H1 (cell line): ENCODE measurements at regions not wholly inside any gene's neighbourhood (a gene's known extent, or its start where the extent isn't known, plus 50 kb on each side); places are given as distances from the start of the nearest gene placed in this dataset.
"Not testable (repeated sequence)": the region's sequence is repeated elsewhere in the genome, so short reads cannot be mapped to it uniquely, and the experiment has no call there.

Experiments
- CTCF ChIA-PET: fragments of 300-600 bp; sonication (Branson Sonifier 250); formaldehyde crosslinking; loops from one replicate; lab custom pipeline; 2021; ENCODE audit not compliant: partially characterized antibody; lab: Charles Lee
- POLR2A ChIA-PET: fragments of 300-600 bp; sonication (Branson Sonifier 250); formaldehyde crosslinking; loops from one replicate; lab custom pipeline; 2021; ENCODE audit warnings: inconsistent platforms; ENCODE audit not compliant: partially characterized antibody; lab: Charles Lee
- DNase-seq, 2 experiments: peaks; one replicate each; pipeline versions ENCODE4 v3.0.0 to v3.0.0-alpha.2; 2010 to 2022; ENCODE audit warnings: low spot score in 2 of 2, low read depth in 1 of 2, mixed read lengths in 1 of 2
- FAIRE-seq: peaks from 2 replicates; lab custom pipeline; 2011; peaks lifted over from hg19 to GRCh38; lab: Jason Lieb, UNC
- H2AFZ ChIP-seq: 2 replicates; pipeline ENCODE4 v1.8.1; 2012; ENCODE audit warnings: low read length, inconsistent platforms
- H2AK5ac ChIP-seq: 2 replicates; pipeline ENCODE4 v1.6.1; 2013; ENCODE audit warnings: low read depth, low read length
- H2BK120ac ChIP-seq: replicated peaks from 2 replicates; pipeline ENCODE3; 2013; ENCODE audit warnings: low read depth, low read length, inconsistent platforms
- H2BK12ac ChIP-seq: 2 replicates; pipeline ENCODE4 v1.6.1; 2013; ENCODE audit warnings: low read depth, low read length
- H2BK15ac ChIP-seq: 2 replicates; pipeline ENCODE4 v1.6.1; 2013; ENCODE audit warnings: low read length
- H2BK20ac ChIP-seq: 2 replicates; pipeline ENCODE4 v1.6.1; 2013; ENCODE audit warnings: low read length
- H2BK5ac ChIP-seq: 2 replicates; pipeline ENCODE4 v1.6.1; 2013; ENCODE audit warnings: low read depth, low read length
- H3K14ac ChIP-seq: 2 replicates; pipeline ENCODE4 v1.6.1; 2013; ENCODE audit warnings: inconsistent platforms; ENCODE audit not compliant: insufficient read length
- H3K18ac ChIP-seq: 2 replicates; pipeline ENCODE4 v1.6.1; 2013; ENCODE audit warnings: low read length; ENCODE audit errors: extremely low read depth
- H3K23ac ChIP-seq: 2 replicates; pipeline ENCODE4 v1.6.1; 2013; ENCODE audit warnings: inconsistent platforms; ENCODE audit not compliant: insufficient read length
- H3K23me2 ChIP-seq: 2 replicates; pipeline ENCODE4 v1.6.1; 2013; ENCODE audit warnings: low read depth, low read length
- H3K27ac ChIP-seq: 2 replicates; pipeline ENCODE4 v1.6.1; 2011; ENCODE audit warnings: low read depth, low read length, inconsistent platforms
- H3K27me3 ChIP-seq, 4 experiments: replicated peaks in 1 of 4; 1 replicate in 1 of 4; 2 replicates in 3 of 4; pipeline versions ENCODE4 v1.6.1 to v1.8.1; 2011 to 2013; ENCODE audit warnings: low read length in 3 of 4, mild to moderate bottlenecking in 3 of 4, inconsistent platforms in 2 of 4, mixed read lengths in 2 of 4, moderate library complexity in 1 of 4; ENCODE audit not compliant: control insufficient read depth in 3 of 4, insufficient read depth in 3 of 4; ENCODE audit errors: extremely low read depth in 1 of 4
- H3K36me3 ChIP-seq, 4 experiments: 2 replicates each; pipeline versions ENCODE4 v1.6.1 to v1.8.1; 2011 to 2013; ENCODE audit warnings: mild to moderate bottlenecking in 4 of 4, low read length in 3 of 4, moderate library complexity in 2 of 4, control low read depth in 1 of 4, inconsistent platforms in 1 of 4; ENCODE audit not compliant: insufficient read depth in 4 of 4, control insufficient read depth in 2 of 4
- H3K4ac ChIP-seq: replicated peaks from 2 replicates; pipeline ENCODE3; 2013; ENCODE audit warnings: low read length, low read depth, mixed read lengths, inconsistent platforms; ENCODE audit not compliant: insufficient read length
- H3K4me1 ChIP-seq, 4 experiments: replicated peaks in 1 of 4; 1 replicate in 1 of 4; 2 replicates in 3 of 4; pipeline versions ENCODE4 v1.6.1 to v1.8.1; 2011 to 2013; ENCODE audit warnings: low read length in 3 of 4, inconsistent platforms in 2 of 4, mixed read lengths in 1 of 4; ENCODE audit not compliant: insufficient read depth in 4 of 4, control insufficient read depth in 3 of 4
- H3K4me2 ChIP-seq, 2 experiments: 2 replicates each; pipeline versions ENCODE4 v1.6.1 to v1.8.1; 2011 to 2013; ENCODE audit warnings: low read depth in 2 of 2, low read length in 2 of 2, control low read depth in 1 of 2, inconsistent platforms in 1 of 2, mild to moderate bottlenecking in 1 of 2; ENCODE audit not compliant: insufficient read depth in 1 of 2
- H3K4me3 ChIP-seq, 4 experiments: fragments of 200-600, 300-600 bp in 1 of 4; sonication (generic), shearing (Covaris generic), sonication (Bioruptor Twin) in 1 of 4; 2 replicates each; pipeline versions ENCODE4 v1.5.1 to v1.8.1; 2011 to 2016; ENCODE audit warnings: low read length in 4 of 4, low read depth in 3 of 4, control low read depth in 2 of 4, inconsistent platforms in 2 of 4, mild to moderate bottlenecking in 2 of 4, mixed read lengths in 1 of 4, moderate library complexity in 1 of 4; ENCODE audit not compliant: insufficient read depth in 2 of 4; ENCODE audit errors: extremely low read depth in 1 of 4
- H3K56ac ChIP-seq: replicated peaks from 2 replicates; pipeline ENCODE3; 2013; ENCODE audit warnings: low read depth, mild to moderate bottlenecking, mixed read lengths, low read length, inconsistent platforms; ENCODE audit not compliant: insufficient read length
- H3K79me1 ChIP-seq: 2 replicates; pipeline ENCODE4 v1.6.1; 2013; ENCODE audit warnings: low read depth, low read length, control low read depth
- H3K79me2 ChIP-seq, 2 experiments: 2 replicates each; pipeline versions ENCODE4 v1.6.1 to v1.8.1; 2012 to 2013; ENCODE audit warnings: low read length in 2 of 2, mild to moderate bottlenecking in 2 of 2, inconsistent platforms in 1 of 2; ENCODE audit not compliant: insufficient read depth in 2 of 2, control insufficient read depth in 1 of 2
- H3K9ac ChIP-seq, 4 experiments: replicated peaks in 1 of 4; 1 replicate in 1 of 4; 2 replicates in 3 of 4; pipeline versions ENCODE4 v1.6.1 to v1.8.1; 2011 to 2013; ENCODE audit warnings: low read depth in 3 of 4, low read length in 3 of 4, control low read depth in 2 of 4, mild to moderate bottlenecking in 2 of 4, moderate library complexity in 2 of 4, inconsistent platforms in 1 of 4; ENCODE audit errors: extremely low read depth in 1 of 4
- H3K9me3 ChIP-seq, 2 experiments: 2 replicates each; pipeline versions ENCODE4 v1.6.1 to v1.8.1; 2012 to 2013; ENCODE audit warnings: mild to moderate bottlenecking in 2 of 2, moderate library complexity in 2 of 2, control low read depth in 1 of 2, inconsistent platforms in 1 of 2, low read depth in 1 of 2, low read length in 1 of 2, mixed read lengths in 1 of 2; ENCODE audit not compliant: insufficient read depth in 2 of 2
- H4K20me1 ChIP-seq, 2 experiments: replicated peaks in 1 of 2; 2 replicates each; pipeline versions ENCODE3 to v1.8.1; 2011 to 2013; ENCODE audit warnings: inconsistent platforms in 2 of 2, low read length in 2 of 2, mild to moderate bottlenecking in 1 of 2; ENCODE audit not compliant: insufficient read depth in 2 of 2, control insufficient read depth in 1 of 2
- H4K5ac ChIP-seq: 2 replicates; pipeline ENCODE4 v1.6.1; 2013; ENCODE audit warnings: low read length, low read depth, mixed read lengths, inconsistent platforms; ENCODE audit not compliant: insufficient read length
- H4K8ac ChIP-seq: 2 replicates; pipeline ENCODE4 v1.8.0; 2013; ENCODE audit warnings: mild to moderate bottlenecking, moderate library complexity, low read length, inconsistent platforms; ENCODE audit not compliant: insufficient read depth; ENCODE audit errors: extremely low read depth
- H4K91ac ChIP-seq: replicated peaks from 2 replicates; pipeline ENCODE3; 2013; ENCODE audit warnings: low read length, mixed read lengths, inconsistent platforms; ENCODE audit not compliant: insufficient read length
- WGBS, 2 experiments: shearing (Covaris generic) in 1 of 2; methylation state at CpG; one replicate each; pipeline versions ENCODE4 v1.1.6 to v1.1.7; 2013 to 2015; ENCODE audit warnings: low lambda C conversion rate in 2 of 2, mixed read lengths in 2 of 2, inconsistent platforms in 1 of 2, low coverage in 1 of 2, missing lambda C conversion rate in 1 of 2; ENCODE audit not compliant: insufficient replicate concordance in 2 of 2, insufficient coverage in 1 of 2, insufficient read length in 1 of 2; ENCODE audit errors: extremely low coverage in 1 of 2, missing lambda C conversion rate in 1 of 2; 5-methylcytosine and 5-hydroxymethylcytosine counted together

GRCh38 chr18:47637551-47637950 is 292.9 kb downstream of the SMAD2 start:
- H3K18ac ChIP-seq, H4K91ac ChIP-seq, H3K23me2 ChIP-seq, H3K27me3 ChIP-seq, H3K36me3 ChIP-seq, H2BK12ac ChIP-seq, H2BK5ac ChIP-seq, H3K4ac ChIP-seq, H2BK120ac ChIP-seq, H3K9me3 ChIP-seq, H2AK5ac ChIP-seq, H3K23ac ChIP-seq, FAIRE-seq, H4K20me1 ChIP-seq, H3K4me2 ChIP-seq, H2BK15ac ChIP-seq, H4K8ac ChIP-seq, H3K79me2 ChIP-seq, H2AFZ ChIP-seq, POLR2A ChIA-PET, H3K4me3 ChIP-seq, H3K56ac ChIP-seq, H2BK20ac ChIP-seq, H3K14ac ChIP-seq, H3K79me1 ChIP-seq, H3K27ac ChIP-seq, DNase-seq, H4K5ac ChIP-seq, H3K4me1 ChIP-seq, H3K9ac ChIP-seq: not testable (repeated sequence)
- CTCF ChIA-PET: interaction anchor here (1.1 to 1.4 kb wide), 3 partner anchors 45 to 109 kb away, joined by 3 to 4 read pairs (median 3); no protein-coding TSS in a partner anchor
- WGBS, 2 experiments: 84% methylated on average over 10 of the region's 10 CpGs; no CpG with 5 or more reads in 1 of the 2 experiments
